ENCODE measurements at regions not wholly inside any gene's neighbourhood (a gene's known extent, or its start where the extent isn't known, plus 50 kb on each side); places are given as distances from the start of the nearest gene placed in this dataset.
A peak's percentile ranks its signal among the peaks of the same experiment; 100 is the strongest.
"Not testable (repeated sequence)": the region's sequence is repeated elsewhere in the genome, so short reads cannot be mapped to it uniquely, and the experiment has no call there.

- H3K27ac ChIP-seq = no peak overlapping the region
- TF ChIP-seq ZFX (IDR thresholded peaks at IDR 0.05; ENCODE audit: borderline replicate concordance) (no peak), CTCF (IDR thresholded peaks at IDR 0.05) (no peak)
Measured at GRCh38 chr12:47362126-47362705, 282.5 kb upstream of the AMIGO2 start.

GRCh38 chr12:47361389-47362021 is 281.7 kb upstream of the AMIGO2 start:
- TF ChIP-seq ZFX (IDR thresholded peaks at IDR 0.05; ENCODE audit: borderline replicate concordance) (no peak), CTCF (IDR thresholded peaks at IDR 0.05) (peak; percentile 32; the same call in 1 of the 2 replicates)
- H3K27ac ChIP-seq = no peak overlapping the region

GRCh38 chr12:47360771-47361388 is 281.1 kb upstream of the AMIGO2 start:
- TF ChIP-seq ZFX (IDR thresholded peaks at IDR 0.05; ENCODE audit: borderline replicate concordance) (no peak), CTCF (IDR thresholded peaks at IDR 0.05) (no peak)
- no peak overlapping the region for H3K27ac ChIP-seq

- no peak for TF ChIP-seq ZFX (IDR thresholded peaks at IDR 0.05; ENCODE audit: borderline replicate concordance)
- TF ChIP-seq CTCF (IDR thresholded peaks at IDR 0.05) = no peak
- H3K27ac ChIP-seq = no peak overlapping the region
Measured at GRCh38 chr12:47360093-47360480, 280.3 kb upstream of the AMIGO2 start.

- TF ChIP-seq CTCF (IDR thresholded peaks at IDR 0.05) = no peak
- TF ChIP-seq ZFX (IDR thresholded peaks at IDR 0.05; ENCODE audit: borderline replicate concordance) = no peak
- H3K27ac ChIP-seq = no peak overlapping the region
Measured at GRCh38 chr12:47359310-47360092, 279.7 kb upstream of the AMIGO2 start.

- not testable (repeated sequence) for H3K27ac ChIP-seq
Measured at GRCh38 chr12:47357006-47357405, 277.2 kb upstream of the AMIGO2 start.

GRCh38 chr12:47356129-47356700 is 276.5 kb upstream of the AMIGO2 start:
- H3K27ac ChIP-seq = no peak overlapping the region
- TF ChIP-seq CTCF (IDR thresholded peaks at IDR 0.05) (no peak), ZFX (IDR thresholded peaks at IDR 0.05; ENCODE audit: borderline replicate concordance) (no peak)
